Testis (tissue), 2 donors: ENCODE measurements at regions not wholly inside any gene's neighbourhood (a gene's known extent, or its start where the extent isn't known, plus 50 kb on each side); places are given as distances from the start of the nearest gene placed in this dataset.

Source experiments
- POLR2A ChIP-seq: fragments of 450-650 bp; IDR thresholded peaks from one replicate; pipeline ENCODE4 v1.6.1; 2017; ENCODE audit warnings: antibody characterized with exemption, mild to moderate bottlenecking, moderate library complexity
- TF ChIP-seq, protein P1 (sequence below), 3 experiments: fragments of 450-650 bp in 2 of 3; fragments of 200-600 bp in 1 of 3; sonication (generic) in 1 of 3; IDR thresholded peaks; one replicate each; pipeline ENCODE4 v1.5.1; 2016 to 2019; ENCODE audit warnings: antibody characterized with exemption in 3 of 3, mild to moderate bottlenecking in 2 of 3, moderate library complexity in 1 of 3

DNA sequence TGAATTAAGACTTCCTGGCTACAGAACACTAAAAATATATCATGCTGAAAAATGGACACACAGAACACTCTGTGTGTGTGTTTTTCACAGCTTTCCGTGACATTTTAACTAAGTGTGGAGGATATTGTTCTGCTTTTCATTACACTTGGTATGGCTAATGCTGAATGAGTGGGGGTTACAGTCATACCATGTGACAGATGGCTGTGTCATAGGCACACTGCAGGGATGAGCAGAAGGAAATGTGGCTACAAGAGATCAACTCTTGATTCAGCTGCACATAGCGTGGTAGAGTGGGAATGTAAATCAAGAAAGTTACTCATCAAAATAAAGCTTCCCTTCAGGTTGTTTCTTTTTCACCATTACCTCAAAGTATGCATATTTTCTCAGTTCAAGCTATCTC is 669.8 kb downstream of the IQCM start:
- TF ChIP-seq, protein P1, sequence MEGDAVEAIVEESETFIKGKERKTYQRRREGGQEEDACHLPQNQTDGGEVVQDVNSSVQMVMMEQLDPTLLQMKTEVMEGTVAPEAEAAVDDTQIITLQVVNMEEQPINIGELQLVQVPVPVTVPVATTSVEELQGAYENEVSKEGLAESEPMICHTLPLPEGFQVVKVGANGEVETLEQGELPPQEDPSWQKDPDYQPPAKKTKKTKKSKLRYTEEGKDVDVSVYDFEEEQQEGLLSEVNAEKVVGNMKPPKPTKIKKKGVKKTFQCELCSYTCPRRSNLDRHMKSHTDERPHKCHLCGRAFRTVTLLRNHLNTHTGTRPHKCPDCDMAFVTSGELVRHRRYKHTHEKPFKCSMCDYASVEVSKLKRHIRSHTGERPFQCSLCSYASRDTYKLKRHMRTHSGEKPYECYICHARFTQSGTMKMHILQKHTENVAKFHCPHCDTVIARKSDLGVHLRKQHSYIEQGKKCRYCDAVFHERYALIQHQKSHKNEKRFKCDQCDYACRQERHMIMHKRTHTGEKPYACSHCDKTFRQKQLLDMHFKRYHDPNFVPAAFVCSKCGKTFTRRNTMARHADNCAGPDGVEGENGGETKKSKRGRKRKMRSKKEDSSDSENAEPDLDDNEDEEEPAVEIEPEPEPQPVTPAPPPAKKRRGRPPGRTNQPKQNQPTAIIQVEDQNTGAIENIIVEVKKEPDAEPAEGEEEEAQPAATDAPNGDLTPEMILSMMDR (IDR thresholded peaks at IDR 0.05) = no peak
- no peak for TF ChIP-seq POLR2A
